ENCODE measurements at regions not wholly inside any gene's neighbourhood (a gene's known extent, or its start where the extent isn't known, plus 50 kb on each side); places are given as distances from the start of the nearest gene placed in this dataset.
"Not testable (repeated sequence)": the region's sequence is repeated elsewhere in the genome, so short reads cannot be mapped to it uniquely, and the experiment has no call there.

DNA sequence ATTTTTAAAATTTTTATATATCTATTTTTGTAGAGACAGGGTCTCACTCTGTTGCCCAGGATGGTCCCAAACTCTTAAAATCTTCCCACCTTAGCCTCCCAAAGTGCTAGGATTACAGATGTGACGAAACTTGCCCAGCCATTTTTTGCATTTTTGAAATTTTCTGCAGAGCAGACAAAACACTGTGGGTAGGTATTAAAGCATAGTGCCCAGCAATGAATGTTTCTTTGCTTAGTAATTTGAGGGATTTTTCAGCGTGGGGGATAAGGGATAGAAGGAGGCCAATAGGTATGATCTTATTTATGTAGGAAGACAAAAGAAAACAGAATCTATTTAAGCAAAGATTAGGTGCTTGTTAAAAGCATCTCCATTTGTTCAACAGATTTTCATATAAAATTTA lies 446.8 kb upstream of the DPH6 start:
- DNase-seq (ENCODE audit: low spot score) = no peak

DNA sequence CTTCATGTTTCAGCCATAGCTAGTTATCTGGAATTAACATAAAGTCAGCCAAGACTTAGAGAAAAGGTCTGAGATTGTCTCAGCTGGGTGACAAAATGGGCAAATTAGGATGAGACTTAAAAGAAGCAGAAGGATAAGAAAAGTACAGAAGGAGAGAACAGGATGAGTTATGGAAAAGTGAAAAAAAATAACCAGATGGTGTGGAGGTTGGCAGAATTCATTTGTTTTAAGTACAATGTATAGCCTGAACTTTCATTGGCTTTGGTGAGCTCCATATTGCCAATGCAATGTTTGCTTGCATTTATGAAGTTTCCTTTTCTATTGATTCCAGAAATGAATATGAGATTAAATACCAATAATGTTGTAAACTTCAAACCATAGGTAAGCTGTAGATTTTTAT lies 447.2 kb upstream of the DPH6 start:
- DNase-seq (ENCODE audit: low spot score) = no peak

DNA sequence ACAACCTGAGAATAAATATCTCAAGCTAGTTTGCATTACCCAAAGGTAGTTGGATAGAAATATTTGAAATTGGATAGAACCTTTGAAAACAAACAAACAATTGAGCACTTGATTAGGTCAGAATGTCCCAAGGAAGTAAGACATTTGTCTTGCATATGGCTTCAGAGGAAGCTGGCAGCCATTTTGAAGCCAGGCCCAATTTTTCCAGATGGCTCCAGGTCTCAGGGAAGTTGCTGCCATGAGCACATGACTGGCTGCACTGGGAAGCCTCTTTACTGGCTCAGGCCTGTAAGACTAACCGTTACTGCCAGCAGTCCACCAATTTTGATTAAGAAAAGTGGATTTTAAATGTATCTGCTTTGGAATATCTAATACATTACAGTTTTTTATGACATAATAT lies 448.9 kb upstream of the DPH6 start:
- no peak for DNase-seq (ENCODE audit: low spot score)

DNA sequence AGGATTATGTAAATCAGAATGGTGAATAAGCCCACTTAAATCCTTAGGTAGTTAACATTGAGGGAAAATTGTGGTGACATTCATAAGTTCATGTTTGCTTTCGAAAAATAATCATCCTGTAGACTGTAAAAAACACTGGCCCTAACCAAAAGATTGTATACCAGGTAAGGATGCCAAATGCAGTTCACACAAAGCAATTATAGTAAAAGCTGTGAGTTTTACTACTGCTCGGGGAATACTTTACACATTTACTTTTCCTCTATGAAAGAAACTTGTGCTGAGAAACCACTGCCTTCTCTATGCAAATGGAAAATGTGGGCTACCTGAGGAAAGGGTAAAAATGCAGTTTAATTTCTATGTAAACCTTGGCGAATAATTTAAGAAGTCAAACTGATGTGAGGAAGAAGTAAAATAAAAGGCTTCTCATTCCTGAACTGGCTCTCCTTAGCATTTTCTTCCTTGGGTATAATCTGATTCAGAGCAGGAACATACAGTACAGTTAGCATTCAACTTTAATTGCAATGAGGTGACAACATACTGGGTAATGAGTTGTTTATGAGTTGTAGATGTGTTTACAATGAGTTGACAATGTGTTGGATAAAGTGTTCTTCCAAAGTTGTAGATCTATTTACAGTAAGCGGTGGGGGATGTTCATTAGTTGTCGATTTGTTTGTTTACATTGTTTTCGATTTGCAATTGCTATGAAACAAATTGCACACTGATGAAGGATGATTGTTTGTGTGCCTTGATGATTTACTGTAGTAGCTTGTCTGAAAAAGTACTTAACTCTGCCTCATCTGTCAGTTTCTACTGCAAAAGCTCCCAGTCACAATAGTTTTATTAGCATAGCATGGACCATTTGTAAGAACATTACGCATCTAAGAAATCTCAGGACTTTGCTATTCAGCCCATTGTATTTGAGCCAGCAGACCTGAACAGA lies 453.0 kb upstream of the DPH6 start:
- no peak for DNase-seq (ENCODE audit: low spot score)

DNA sequence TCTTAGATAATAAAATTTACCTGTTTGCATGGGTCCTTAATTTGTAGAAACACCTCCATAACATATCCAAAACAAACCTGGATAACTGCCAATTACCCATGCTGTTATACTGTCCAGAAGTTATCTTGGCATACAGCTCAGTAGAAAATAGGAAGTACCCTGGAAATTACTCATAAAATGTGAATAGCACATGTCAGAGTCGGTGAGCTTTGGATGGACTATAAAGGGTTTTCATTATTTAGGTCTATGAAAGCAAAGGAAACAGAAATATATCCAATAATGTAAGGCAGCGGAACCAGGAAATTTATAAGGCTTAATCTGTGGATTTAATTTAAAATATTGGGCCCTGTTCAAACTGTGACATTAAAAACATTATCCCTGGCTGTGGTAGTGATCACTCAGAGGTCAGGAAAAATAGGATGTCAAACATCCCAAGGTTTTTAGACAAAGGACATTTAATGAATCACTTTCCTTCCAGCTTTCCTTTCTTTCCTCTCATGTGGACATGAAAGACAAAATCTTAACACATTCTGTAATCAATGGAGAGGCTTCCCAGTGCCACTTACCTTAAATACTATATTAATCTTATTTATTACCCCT lies 459.0 kb upstream of the DPH6 start:
- DNase-seq (ENCODE audit: low spot score) = no peak

- no peak for DNase-seq (ENCODE audit: low spot score)
These were observed 459.6 kb upstream of the DPH6 start for GRCh38 chr15:36005542-36005941.

DNA sequence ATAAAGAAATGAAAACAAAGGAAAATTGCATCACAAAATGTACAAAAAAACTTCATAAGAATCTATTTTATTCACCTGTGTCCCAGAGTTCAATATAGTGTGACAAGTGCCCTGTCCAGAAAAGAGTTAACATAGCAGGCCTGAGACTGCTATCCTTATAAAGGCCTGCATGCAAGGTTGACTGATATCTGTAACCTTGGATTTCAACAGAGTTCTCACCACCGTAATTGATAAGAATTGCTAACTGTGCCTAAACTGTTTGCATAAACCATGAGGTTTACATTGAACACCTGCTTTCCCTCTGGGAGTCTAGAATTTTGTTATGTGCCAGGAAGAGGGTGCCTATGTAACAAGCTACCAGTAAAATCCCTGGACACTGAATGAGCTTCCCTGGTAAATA lies 461.7 kb upstream of the DPH6 start:
- DNase-seq (ENCODE audit: low spot score) = no peak

- no peak for DNase-seq (ENCODE audit: low spot score)
These were observed 462.8 kb upstream of the DPH6 start for GRCh38 chr15:36008719-36009118.

DNA sequence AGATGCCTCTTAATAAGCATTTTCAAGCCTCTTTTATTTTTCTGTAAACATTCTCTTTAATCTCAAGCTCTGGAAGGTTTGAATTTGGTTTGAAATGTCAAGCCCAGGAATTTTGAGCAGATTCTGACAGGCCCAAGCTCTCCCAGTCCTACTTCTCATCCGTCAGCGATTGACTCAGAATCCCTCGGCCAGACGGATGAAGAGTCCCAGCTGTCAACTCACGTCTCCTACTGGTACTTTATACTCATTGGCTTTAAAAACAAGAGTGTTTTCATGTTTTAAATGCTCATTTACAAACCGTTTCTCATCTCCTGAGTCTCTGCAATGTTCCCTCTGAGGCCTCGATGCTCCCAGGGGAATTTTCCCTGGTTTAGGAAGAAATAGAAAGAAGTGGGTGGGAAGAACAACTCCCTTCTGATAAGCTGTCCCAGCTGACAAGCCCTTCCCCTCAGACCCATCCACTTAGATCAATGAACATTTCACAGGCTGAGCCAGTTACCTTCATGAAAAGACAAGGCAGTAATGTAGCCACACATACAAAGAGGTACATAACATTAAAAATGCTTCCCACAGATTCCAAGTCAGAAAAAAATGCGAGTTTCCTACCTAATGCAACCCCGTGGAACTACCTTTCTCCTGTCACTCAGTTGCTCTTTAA lies 478.2 kb upstream of the DPH6 start:
- no peak for DNase-seq (ENCODE audit: low spot score)

GRCh38 chr15:36026627-36027283 lies 480.8 kb upstream of the DPH6 start:
- no peak for DNase-seq (ENCODE audit: low spot score)

DNA sequence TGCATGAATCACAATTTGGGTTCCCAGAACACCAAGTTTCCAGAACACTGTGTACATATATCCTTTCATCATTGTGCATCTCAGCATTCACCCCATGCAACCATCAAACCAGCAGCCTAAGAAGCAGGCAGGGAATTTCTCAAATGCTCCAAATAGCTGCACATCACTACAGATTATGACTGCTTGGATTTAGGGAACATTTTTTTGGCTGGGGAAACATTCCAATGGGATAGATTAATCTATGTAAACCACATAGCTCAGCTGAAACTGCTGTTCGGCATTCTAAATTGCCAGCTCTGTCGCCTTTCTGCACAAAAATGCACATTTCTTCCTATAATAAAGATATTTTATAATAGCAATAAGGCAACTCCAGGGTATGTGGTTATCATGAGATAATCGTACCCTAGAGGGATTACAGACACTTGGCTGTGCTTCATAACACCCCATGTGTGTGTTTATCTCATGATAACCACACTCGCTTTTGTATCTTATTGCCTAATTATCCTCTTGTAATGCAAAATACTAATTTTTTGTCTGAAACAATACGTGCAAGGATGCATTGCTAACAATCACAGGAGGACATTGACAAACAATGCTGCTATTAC lies 483.7 kb upstream of the DPH6 start:
- DNase-seq (ENCODE audit: low spot score) = no peak

GRCh38 chr15:36039996-36040572 lies 494.1 kb upstream of the DPH6 start:
- DNase-seq (ENCODE audit: low spot score) = no peak

DNA sequence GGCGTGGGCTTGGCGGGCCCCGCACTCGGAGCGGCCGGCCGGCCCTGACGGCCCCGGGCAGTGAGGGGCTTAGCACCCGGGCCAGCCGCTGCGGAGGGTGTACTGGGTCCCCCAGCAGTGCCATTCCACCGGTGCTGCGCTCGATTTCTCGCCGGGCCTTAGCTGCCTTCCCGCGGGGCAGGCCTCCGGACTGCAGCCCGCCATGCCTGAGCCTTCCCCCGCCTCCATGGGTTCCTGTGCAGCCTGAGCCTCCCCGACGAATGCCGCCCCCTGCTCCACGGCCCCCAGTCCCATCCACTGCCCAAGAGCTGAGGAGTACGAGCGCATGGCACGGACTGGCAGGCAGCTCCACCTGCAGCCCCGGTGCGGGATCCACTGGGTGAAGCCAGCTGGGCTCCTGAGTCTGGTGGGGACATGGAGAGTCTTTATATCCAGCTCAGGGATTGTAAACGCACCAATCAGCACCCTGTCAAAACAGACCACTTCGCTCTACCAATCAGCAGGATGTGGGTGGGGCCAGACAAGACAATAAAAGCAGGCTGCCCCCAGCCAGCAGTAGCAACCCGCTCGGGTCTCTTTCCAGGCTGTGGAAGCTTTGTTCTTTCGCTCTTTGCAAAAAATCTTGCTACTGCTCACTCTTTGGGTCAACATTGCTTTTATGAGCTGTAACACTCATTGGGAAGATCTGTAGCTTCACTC lies 501.2 kb upstream of the DPH6 start:
- not testable (repeated sequence) for DNase-seq (ENCODE audit: low spot score)

GRCh38 chr15:36050899-36051298 lies 504.9 kb upstream of the DPH6 start:
- no peak for DNase-seq (ENCODE audit: low spot score)

DNA sequence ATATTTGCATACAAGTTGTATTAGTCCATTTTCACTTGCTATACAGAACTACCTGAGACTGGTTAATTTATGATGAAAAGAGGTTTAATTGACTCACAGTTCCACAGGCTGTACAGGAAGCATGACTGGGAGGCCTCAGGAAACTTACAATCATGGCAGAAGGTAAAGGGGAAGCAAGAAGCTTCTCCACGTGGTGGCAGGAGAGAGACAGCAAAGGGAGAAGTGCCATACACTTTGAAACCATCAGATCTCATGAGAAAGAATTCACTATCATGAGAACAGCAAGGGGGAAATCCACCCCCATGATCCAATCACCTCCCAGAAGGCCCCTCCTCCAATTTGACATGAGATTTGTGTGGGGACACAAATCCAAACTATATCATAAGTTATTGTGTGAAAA lies 506.7 kb upstream of the DPH6 start:
- not testable (repeated sequence) for DNase-seq (ENCODE audit: low spot score)

GRCh38 chr15:36053746-36054145 lies 507.8 kb upstream of the DPH6 start:
- DNase-seq (ENCODE audit: low spot score) = no peak

DNA sequence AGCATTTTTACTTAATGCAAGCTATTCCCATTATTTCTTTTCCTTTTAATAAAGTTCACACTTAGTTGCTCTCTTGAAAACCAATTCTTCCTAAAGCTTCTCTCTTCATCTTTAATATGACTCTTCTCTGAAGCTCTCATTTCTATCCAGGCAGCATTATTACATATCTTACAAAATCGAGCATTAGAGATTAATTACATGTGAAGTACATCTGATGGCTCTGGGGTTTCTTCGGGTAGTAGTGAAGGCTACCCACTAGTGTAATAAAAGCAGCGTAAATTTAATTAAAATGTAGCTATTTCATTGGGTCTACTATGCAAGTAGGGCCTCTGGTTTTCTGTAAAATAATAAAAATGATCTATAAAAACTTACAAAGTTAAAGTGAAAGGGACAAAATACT lies 513.6 kb upstream of the DPH6 start:
- no peak for DNase-seq (ENCODE audit: low spot score)

- DNase-seq (ENCODE audit: low spot score) = no peak
These were observed 516.4 kb upstream of the DPH6 start for GRCh38 chr15:36062357-36062756.

DNA sequence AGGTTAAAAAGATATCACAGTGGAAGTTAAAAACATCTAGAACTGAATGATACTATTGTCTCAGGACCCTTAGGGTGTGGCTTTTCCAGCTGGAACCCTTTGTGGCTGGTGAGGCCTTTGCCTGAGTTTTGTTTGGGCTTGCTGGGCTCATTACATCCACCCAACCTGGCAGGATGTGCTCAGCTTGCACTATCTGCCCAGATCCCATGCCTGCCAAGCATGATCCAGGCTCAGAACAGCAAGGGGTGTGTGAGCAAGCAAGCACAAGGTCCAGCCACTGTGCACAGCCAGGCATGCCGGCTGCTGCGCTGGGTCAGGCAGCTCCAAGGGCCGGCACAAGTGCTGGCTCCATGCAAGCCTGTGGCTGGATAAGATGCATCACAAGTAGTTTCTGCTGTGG lies 512.7 kb upstream of the CDIN1 start:
- no peak for DNase-seq (ENCODE audit: low spot score)

DNA sequence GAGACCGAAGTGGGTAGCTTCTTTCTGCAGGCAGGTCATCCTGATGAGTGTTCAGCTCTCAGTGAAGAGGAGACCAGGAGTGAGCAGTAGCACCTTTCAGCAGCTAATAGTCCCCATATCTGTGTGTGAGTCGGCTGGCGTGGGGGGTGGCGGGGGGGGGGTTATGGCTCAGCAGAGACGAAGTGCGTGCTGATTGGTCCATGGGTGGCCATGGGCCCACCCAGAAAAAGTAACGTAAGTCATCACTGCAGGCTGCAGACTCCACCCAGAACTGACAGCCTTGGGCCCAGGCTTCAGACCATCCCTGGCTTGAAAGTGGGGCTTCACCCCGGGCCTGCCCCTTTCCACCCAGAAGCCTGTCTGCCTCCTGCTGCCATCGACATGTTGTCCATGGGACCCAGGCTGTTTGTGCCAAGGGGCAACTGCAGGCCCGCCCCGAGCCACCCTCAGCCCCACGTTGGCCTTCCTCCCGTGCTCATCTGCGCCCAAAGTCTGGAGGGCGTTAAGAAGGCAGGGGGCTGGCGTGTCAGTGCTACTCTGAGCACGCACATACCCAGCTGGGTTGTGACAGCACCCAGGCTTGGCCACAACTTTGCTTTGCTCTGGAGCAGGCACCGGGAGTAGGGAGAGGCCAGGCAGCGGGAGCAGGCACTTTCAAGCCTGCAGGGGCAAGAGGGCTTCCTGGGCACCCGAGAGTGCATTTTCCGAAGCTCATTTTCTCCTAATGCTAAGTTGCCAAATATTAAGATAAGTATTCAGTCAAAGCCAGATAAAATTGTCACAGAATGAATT lies 511.7 kb upstream of the CDIN1 start:
- DNase-seq (ENCODE audit: low spot score) = no peak
